PC-3 (cell line): ENCODE measurements at regions not wholly inside any gene's neighbourhood (a gene's known extent, or its start where the extent isn't known, plus 50 kb on each side); places are given as distances from the start of the nearest gene placed in this dataset.

Source experiments
- ATAC-seq: fragments of 200-7000 bp; cut with Tn5 transposase; 2 replicates; pipeline ENCODE4 v1.9.1; 2020; ENCODE audit warnings: mild to moderate bottlenecking, moderate library complexity
- BruUV-seq: library from RNA; stranded (reverse); fragments of 400-500 nt; replicated peaks from 2 replicates; lab custom pipeline; 2021; lab: Mats Ljungman, UMichigan
- CTCF ChIA-PET: fragments of 300-600 bp; sonication (Branson Sonifier 250); formaldehyde crosslinking; loops from one replicate; lab custom pipeline; 2022; ENCODE audit warnings: antibody characterized with exemption; lab: Charles Lee
- POLR2A ChIA-PET: fragments of 300-600 bp; sonication (Branson Sonifier 250); formaldehyde crosslinking; loops from one replicate; lab custom pipeline; 2022; ENCODE audit warnings: antibody characterized with exemption; ENCODE audit not compliant: unreplicated experiment; lab: Charles Lee
- DNase-seq: peaks from one replicate; pipeline ENCODE4 v3.0.0-alpha.2; 2015
- H2AFZ ChIP-seq: fragments of 300-600 bp; sonication (generic); 2 replicates; pipeline ENCODE4 v1.6.0; 2016; ENCODE audit warnings: antibody characterized with exemption, low read length
- H3F3A ChIP-seq: fragments of 300-600 bp; sonication (generic); one replicate; pipeline ENCODE4 v1.6.0; 2017; ENCODE audit warnings: antibody characterized with exemption, low read length, control low read depth, mild to moderate bottlenecking; ENCODE audit not compliant: unreplicated experiment
- H3K27ac ChIP-seq: fragments of 300-600 bp; sonication (generic); 2 replicates; pipeline ENCODE4 v1.5.1; 2016; ENCODE audit warnings: mild to moderate bottlenecking, low read length
- H3K27me3 ChIP-seq: fragments of 300-600 bp; sonication (generic); 2 replicates; pipeline ENCODE4 v1.6.1; 2016; ENCODE audit warnings: low read length, mixed read lengths
- H3K36me3 ChIP-seq: fragments of 300-600 bp; sonication (generic); 2 replicates; pipeline ENCODE4 v1.6.1; 2016; ENCODE audit warnings: low read depth, mixed run types, low read length, mixed read lengths
- H3K4me1 ChIP-seq: fragments of 300-600 bp; sonication (generic); 2 replicates; pipeline ENCODE4 v1.5.1; 2016; ENCODE audit warnings: low read length; ENCODE audit not compliant: insufficient read depth
- H3K4me2 ChIP-seq: fragments of 300-600 bp; sonication (generic); 2 replicates; pipeline ENCODE4 v1.6.0; 2016; ENCODE audit warnings: low read length
- H3K4me3 ChIP-seq: fragments of 300-600 bp; sonication (generic); 2 replicates; pipeline ENCODE4 v1.5.1; 2016; ENCODE audit warnings: mild to moderate bottlenecking, low read length, mixed read lengths
- H3K79me2 ChIP-seq: fragments of 300-600 bp; sonication (generic); 2 replicates; pipeline ENCODE4 v1.6.1; 2017; ENCODE audit warnings: low read length, mixed read lengths
- H3K9ac ChIP-seq: fragments of 300-600 bp; sonication (generic); 2 replicates; pipeline ENCODE4 v1.6.0; 2016; ENCODE audit warnings: mild to moderate bottlenecking, low read length
- H3K9me2 ChIP-seq: fragments of 300-600 bp; sonication (generic); replicated peaks from 2 replicates; pipeline ENCODE4 v1.6.1; 2016; ENCODE audit warnings: mixed run types, low read length, mixed read lengths
- H3K9me3 ChIP-seq: fragments of 300-600 bp; sonication (generic); 2 replicates; pipeline ENCODE4 v1.6.1; 2016; ENCODE audit warnings: low read length, mixed read lengths
- H4K20me1 ChIP-seq: fragments of 300-600 bp; sonication (generic); 2 replicates; pipeline ENCODE4 v1.6.1; 2016; ENCODE audit warnings: low read length, mixed read lengths
- CTCF ChIP-seq: fragments of 300-600 bp; sonication (generic); conservative IDR thresholded peaks from 2 replicates; pipeline ENCODE4 v1.5.1; 2017; ENCODE audit warnings: antibody characterized with exemption, low read depth, mild to moderate bottlenecking, low read length
- EZH2 ChIP-seq: fragments of 300-600 bp; sonication (generic); IDR thresholded peaks from one replicate; pipeline ENCODE4 v1.6.1; 2017; ENCODE audit warnings: antibody characterized with exemption, mild to moderate bottlenecking, low read length; ENCODE audit not compliant: unreplicated experiment
- EZH2phosphoT487 ChIP-seq: fragments of 300-600 bp; sonication (generic); IDR thresholded peaks from 2 replicates; pipeline ENCODE4 v1.6.1; 2018; ENCODE audit warnings: mild to moderate bottlenecking, antibody characterized with exemption, low read length, borderline replicate concordance
- intact Hi-C: fragments of 100-400 bp; cut with micrococcal nuclease; formaldehyde crosslinking; loops from 2 replicates; pipeline ENCODE4 v1.9.0; 2023

- peaks cover 6% of the 10 kb centered on the region for H3F3A ChIP-seq
- no peaks in the 10 kb centered on the region for H4K20me1 ChIP-seq
- no peak overlapping the region for H3K9ac ChIP-seq
- no peaks in the 10 kb centered on the region for H3K27me3 ChIP-seq
- no peaks in the 10 kb centered on the region for H3K9me3 ChIP-seq
- peaks cover 53% of the 10 kb centered on the region for H3K4me1 ChIP-seq
- H3K79me2 ChIP-seq: no peaks in the 10 kb centered on the region
- ChIA-PET CTCF (interaction anchor here (0.6 kb wide), 1 partner anchor 65 kb away, joined by 5 read pairs; no protein-coding TSS in a partner anchor), POLR2A (no interaction called here)
- H3K27ac ChIP-seq: no peak overlapping the region
- no peaks in the 10 kb centered on the region for H3K36me3 ChIP-seq
- H3K9me2 ChIP-seq: no peaks in the 10 kb centered on the region
- TF ChIP-seq EZH2phosphoT487: no peak
- TF ChIP-seq CTCF: no peak
- no peak for TF ChIP-seq EZH2
- no peak overlapping the region for H2AFZ ChIP-seq
- no peak for ATAC-seq
- H3K4me3 ChIP-seq: no peak overlapping the region
- BruUV-seq: no TSS peak
- intact Hi-C loops: no loop called here
- H3K4me2 ChIP-seq: no peak overlapping the region
- no peak for DNase-seq
Observed at GRCh38 chr5:135243556-135244285, 155.3 kb downstream of the MACROH2A1 start.

- peaks cover 6% of the 10 kb centered on the region for H3F3A ChIP-seq
- no peaks in the 10 kb centered on the region for H3K36me3 ChIP-seq
- no peak for ATAC-seq
- no TSS peak for BruUV-seq
- H3K9ac ChIP-seq: no peak overlapping the region
- no peaks in the 10 kb centered on the region for H3K79me2 ChIP-seq
- H3K27ac ChIP-seq: no peak overlapping the region
- no peak for DNase-seq
- no peaks in the 10 kb centered on the region for H3K27me3 ChIP-seq
- no peaks in the 10 kb centered on the region for H3K9me2 ChIP-seq
- H3K4me3 ChIP-seq: no peak overlapping the region
- H3K9me3 ChIP-seq: no peaks in the 10 kb centered on the region
- H3K4me1 ChIP-seq: peaks cover 53% of the 10 kb centered on the region
- H4K20me1 ChIP-seq: no peaks in the 10 kb centered on the region
- intact Hi-C loops: no loop called here
- POLR2A ChIA-PET: no interaction called here
- CTCF ChIA-PET: interaction anchor here (0.6 kb wide), 1 partner anchor 65 kb away, joined by 5 read pairs; no protein-coding TSS in a partner anchor
- no peak overlapping the region for H2AFZ ChIP-seq
- H3K4me2 ChIP-seq: no peak overlapping the region
- no peak for TF ChIP-seq EZH2phosphoT487
Observed at GRCh38 chr5:135242866-135243555, 156.0 kb downstream of the MACROH2A1 start.

- CTCF ChIA-PET: no interaction called here
- H2AFZ ChIP-seq: no peak overlapping the region
- H3K4me3 ChIP-seq: no peak overlapping the region
- H3K27me3 ChIP-seq: no peaks in the 10 kb centered on the region
- DNase-seq (peak; percentile 56), ATAC-seq (no peak; the same call in 1 of the 2 replicates)
- H3F3A ChIP-seq: peaks cover 2% of the 10 kb centered on the region
- no peak overlapping the region for H3K9ac ChIP-seq
- no peaks in the 10 kb centered on the region for H3K36me3 ChIP-seq
- no TSS peak for BruUV-seq
- H3K4me2 ChIP-seq: 0 out of 2 replicates have a peak overlapping the region, but pooled peaks have one; percentile 22
- TF ChIP-seq EZH2 (no peak), CTCF (no peak), EZH2phosphoT487 (no peak)
- POLR2A ChIA-PET: no interaction called here
- no peaks in the 10 kb centered on the region for H3K9me3 ChIP-seq
- peaks cover 46% of the 10 kb centered on the region for H3K4me1 ChIP-seq
- no peaks in the 10 kb centered on the region for H4K20me1 ChIP-seq
- no peaks in the 10 kb centered on the region for H3K9me2 ChIP-seq
- intact Hi-C loops: no loop called here
- H3K79me2 ChIP-seq: no peaks in the 10 kb centered on the region
- peak overlapping the region; percentile 39 for H3K27ac ChIP-seq
Observed at GRCh38 chr5:135242021-135242865, 156.8 kb downstream of the MACROH2A1 start.
